AG09319 (cell line): ENCODE measurements at regions not wholly inside any gene's neighbourhood (a gene's known extent, or its start where the extent isn't known, plus 50 kb on each side); places are given as distances from the start of the nearest gene placed in this dataset.

ENCODE experiments used
- DNase-seq: peaks from one replicate; pipeline ENCODE4 v3.0.0-alpha.2; 2010; ENCODE audit warnings: low read depth; ENCODE audit errors: extremely low read depth
- TF ChIP-seq, protein P1 (sequence below): IDR thresholded peaks from 2 replicates; pipeline ENCODE4 v1.5.1; 2011; ENCODE audit warnings: low read depth, mild to moderate bottlenecking, inconsistent platforms, low read length, moderate library complexity

DNA sequence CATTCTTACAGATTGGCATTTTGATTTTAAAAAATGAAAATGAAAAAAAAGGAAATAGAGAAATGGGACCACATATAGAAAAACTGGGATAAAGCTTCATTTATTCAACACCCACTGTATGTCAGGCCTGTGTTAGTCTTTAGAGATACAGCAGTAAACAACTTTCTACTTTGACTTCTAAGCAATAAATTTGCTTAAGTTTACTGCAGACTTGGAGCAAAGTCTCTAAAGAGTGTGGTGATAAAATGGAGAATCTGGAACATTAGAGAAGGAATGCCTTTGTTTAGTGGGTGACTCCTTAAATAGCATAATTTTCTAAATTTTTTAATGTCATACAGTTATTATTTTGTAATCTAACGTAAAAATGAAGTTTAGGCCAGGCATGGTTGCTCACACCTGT is 80.7 kb upstream of the CNKSR3 start:
- DNase-seq: no peak
- TF ChIP-seq, protein P1, sequence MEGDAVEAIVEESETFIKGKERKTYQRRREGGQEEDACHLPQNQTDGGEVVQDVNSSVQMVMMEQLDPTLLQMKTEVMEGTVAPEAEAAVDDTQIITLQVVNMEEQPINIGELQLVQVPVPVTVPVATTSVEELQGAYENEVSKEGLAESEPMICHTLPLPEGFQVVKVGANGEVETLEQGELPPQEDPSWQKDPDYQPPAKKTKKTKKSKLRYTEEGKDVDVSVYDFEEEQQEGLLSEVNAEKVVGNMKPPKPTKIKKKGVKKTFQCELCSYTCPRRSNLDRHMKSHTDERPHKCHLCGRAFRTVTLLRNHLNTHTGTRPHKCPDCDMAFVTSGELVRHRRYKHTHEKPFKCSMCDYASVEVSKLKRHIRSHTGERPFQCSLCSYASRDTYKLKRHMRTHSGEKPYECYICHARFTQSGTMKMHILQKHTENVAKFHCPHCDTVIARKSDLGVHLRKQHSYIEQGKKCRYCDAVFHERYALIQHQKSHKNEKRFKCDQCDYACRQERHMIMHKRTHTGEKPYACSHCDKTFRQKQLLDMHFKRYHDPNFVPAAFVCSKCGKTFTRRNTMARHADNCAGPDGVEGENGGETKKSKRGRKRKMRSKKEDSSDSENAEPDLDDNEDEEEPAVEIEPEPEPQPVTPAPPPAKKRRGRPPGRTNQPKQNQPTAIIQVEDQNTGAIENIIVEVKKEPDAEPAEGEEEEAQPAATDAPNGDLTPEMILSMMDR: no peak

DNA sequence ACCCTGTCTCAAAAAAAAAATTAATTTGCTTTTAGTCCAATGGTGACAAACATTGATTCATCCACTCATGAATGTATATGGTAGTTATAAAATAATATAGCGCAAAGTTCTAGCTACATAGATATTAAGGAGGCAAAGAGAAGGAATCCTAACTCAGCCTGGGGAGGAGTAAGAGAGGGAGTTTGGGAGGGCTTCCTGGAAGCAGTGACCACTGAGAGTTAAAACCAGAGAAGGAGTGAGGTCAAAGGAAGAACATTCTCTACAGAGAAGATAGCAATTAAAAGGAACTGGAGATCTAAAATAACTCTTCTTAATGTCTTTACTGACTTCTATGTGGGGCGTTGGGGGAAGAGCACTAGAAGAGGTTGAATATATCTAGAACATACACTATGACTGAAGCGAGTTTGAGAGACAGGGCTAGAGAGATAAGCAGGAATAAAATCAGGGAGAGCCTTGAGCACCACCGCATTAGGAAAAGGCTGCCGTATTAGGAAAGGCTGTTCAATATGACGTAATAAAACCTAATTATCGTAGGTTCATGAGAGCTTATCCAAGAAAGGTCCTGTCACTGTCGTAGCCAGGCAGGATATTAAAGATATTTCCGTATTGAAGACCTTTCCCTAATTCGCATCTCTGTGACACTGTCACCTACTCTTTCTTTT is 81.8 kb upstream of the CNKSR3 start:
- TF ChIP-seq, protein P1: no peak
- no peak for DNase-seq

DNA sequence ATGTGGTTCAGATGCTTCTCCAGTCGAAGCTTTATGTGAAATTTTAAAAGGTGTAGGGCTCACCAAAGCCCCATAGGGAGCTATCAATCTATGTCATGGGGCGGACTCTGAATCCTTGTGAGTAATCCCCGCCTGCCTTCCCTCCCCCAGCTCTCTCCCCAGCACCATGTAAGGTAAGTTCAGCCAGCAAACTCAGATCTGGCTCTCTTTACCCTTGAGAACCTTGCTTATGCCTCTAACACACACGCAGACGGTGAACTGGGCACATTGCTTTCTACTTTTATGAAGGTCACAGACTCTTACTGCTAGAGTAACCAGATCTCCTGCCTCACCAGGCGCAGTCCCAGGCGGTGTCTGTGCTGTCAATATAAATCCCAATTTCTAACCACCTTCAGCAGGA is 82.6 kb upstream of the CNKSR3 start:
- TF ChIP-seq, protein P1: no peak
- DNase-seq: no peak

DNA sequence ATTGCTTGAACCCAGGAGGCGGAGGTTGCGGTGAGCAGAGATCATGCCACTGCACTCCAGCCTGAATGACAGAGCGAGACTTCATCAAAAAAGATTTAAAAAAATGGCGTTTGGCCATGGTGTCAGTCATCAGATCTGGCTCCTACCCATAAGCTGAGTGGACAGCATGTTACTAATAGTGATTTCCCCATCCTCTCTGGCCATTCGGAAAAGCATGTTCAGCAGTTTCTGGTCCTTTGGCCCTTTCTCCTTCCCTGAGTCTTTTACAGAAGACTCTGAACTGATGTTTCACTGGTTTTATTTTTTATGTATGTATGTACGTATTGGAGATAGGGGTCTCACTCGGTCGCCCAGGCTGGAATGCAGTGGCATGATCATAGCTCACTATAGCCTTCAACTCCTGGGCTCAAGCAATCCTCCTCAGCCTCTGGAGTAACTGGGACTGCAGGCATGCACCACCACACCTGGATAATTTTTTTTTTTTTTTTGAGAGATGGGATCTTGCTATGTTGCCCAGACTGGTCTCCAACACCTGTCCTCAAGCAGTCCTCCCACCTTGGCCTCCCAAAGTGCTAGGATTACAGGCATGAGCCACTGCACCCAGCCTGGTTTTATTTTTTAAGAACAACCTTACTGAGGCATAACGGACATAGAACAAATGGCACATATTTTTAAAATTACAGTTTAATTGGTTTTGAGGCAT is 84.2 kb upstream of the CNKSR3 start:
- DNase-seq: no peak

DNA sequence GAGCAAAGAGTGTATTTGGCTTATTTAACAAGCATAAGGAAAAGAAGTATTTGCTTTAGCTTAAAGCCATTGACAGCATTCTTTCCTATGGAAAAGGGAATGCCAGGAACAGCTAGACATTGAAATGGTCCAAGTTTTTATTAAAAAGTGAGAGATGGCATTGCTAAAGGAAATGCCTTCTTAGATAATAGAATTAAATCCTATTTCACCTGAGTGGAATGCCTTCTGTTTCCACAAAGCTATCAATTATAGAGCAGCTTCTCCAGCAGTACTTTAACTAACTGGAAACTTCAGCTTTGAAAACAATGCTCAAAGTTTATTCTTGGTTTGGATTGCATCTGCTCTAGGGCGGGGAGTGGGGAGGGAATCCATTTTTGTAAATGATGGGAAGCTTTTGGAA is 85.1 kb upstream of the CNKSR3 start:
- DNase-seq: no peak
- TF ChIP-seq, protein P1: no peak

More for the DNA sequence above, 84.2 kb upstream of the CNKSR3 start:
- TF ChIP-seq, protein P1: no peak

DNA sequence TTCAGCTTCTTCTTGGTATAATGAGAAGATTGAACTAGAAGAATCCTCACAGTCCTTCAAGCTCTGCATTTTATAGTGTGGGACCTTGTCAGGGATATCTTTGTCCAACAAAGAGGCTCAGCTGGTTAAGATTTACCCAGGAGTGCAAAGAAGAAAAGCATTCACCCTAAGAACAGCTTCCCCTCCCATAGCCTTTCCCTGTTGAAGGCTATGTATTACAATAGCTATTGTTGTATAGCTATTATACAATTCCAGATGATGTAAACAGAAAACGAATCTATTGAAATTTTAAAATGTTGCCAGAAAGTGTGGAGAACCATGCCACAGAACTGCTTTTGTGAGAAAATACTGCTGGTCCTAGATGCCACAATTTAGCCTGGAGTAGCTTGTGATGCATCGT is 85.5 kb upstream of the CNKSR3 start:
- no peak for DNase-seq
- TF ChIP-seq, protein P1: no peak

DNA sequence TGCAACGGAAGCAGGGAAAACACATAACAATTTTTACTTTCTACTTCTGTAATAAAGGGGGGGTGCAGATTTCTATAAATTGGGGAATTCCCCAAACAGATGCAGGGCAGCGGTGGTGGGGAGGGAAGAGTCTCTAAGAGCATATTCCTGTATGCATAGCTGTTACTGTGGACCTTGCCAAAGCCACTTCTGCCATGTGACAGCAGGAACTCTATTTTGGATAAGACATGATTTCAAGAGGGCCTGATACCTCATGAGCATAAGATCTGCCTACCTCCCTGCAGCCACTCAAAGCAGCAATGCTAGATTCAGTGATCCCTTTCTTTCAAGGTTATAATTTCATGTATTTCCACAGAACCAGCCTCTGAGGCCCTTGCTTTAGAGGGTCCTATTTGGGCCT is 86.2 kb upstream of the CNKSR3 start:
- TF ChIP-seq, protein P1: no peak
- DNase-seq: no peak
